ENCODE measurements at regions not wholly inside any gene's neighbourhood (a gene's known extent, or its start where the extent isn't known, plus 50 kb on each side); places are given as distances from the start of the nearest gene placed in this dataset.

GRCh38 chrX:7330971-7331746 lies 183.2 kb upstream of the PUDP start:
- TF ChIP-seq TEAD3 (CRISPR knock-in tag; optimal IDR thresholded peaks at IDR 0.05; ENCODE audit: borderline replicate concordance) (no peak), TEF (CRISPR knock-in tag; IDR thresholded peaks at IDR 0.05) (no peak), ATF7 (IDR thresholded peaks at IDR 0.05) (no peak), ATF7 (CRISPR knock-in tag; IDR thresholded peaks at IDR 0.05) (no peak), GPN1 (CRISPR knock-in tag; IDR thresholded peaks at IDR 0.05; ENCODE audit: borderline replicate concordance) (no peak), TCF12 (IDR thresholded peaks at IDR 0.05) (no peak), TCF12 (CRISPR knock-in tag; IDR thresholded peaks at IDR 0.05) (no peak)
- TF ChIP-seq, protein P1, sequence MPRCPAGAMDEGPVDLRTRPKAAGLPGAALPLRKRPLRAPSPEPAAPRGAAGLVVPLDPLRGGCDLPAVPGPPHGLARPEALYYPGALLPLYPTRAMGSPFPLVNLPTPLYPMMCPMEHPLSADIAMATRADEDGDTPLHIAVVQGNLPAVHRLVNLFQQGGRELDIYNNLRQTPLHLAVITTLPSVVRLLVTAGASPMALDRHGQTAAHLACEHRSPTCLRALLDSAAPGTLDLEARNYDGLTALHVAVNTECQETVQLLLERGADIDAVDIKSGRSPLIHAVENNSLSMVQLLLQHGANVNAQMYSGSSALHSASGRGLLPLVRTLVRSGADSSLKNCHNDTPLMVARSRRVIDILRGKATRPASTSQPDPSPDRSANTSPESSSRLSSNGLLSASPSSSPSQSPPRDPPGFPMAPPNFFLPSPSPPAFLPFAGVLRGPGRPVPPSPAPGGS (CRISPR knock-in tag; IDR thresholded peaks at IDR 0.05): no peak
- TF ChIP-seq, protein P2, sequence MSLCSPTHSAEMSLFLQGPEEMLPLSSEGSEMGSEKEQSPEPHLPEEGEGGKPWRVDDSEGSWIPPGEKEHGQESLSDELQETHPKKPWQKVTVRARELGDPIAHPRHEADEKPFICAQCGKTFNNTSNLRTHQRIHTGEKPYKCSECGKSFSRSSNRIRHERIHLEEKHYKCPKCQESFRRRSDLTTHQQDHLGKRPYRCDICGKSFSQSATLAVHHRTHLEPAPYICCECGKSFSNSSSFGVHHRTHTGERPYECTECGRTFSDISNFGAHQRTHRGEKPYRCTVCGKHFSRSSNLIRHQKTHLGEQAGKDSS (CRISPR knock-in tag; IDR thresholded peaks at IDR 0.05; ENCODE audit: borderline replicate concordance, low read depth): no peak
- DNase-seq (ENCODE audit: low spot score) (no peak), ATAC-seq (no peak), FAIRE-seq (no peak)
- no peaks in the 10 kb centered on the region for H4K20me1 ChIP-seq (ENCODE audit: insufficient read depth, low read length)
- H3K9ac ChIP-seq (ENCODE audit: insufficient read depth, low read depth, low read length): no peak overlapping the region
- H3K79me2 ChIP-seq (ENCODE audit: insufficient read depth, low read length): no peaks in the 10 kb centered on the region
- no peaks in the 10 kb centered on the region for H3K4me1 ChIP-seq (ENCODE audit: insufficient read depth, low read length)
- no peak overlapping the region for H3K4me3 ChIP-seq (replicated peaks in 1 of 3; ENCODE audit: insufficient read depth in 1 of 3, low read depth in 2 of 3, low read length in 3 of 3)
- intact Hi-C loops (cut with micrococcal nuclease; ENCODE audit: unreplicated experiment) (no loop called here), in situ Hi-C loops (cut with HindIII; ENCODE audit: extremely low pct_ligation_motif_present, low pct_unique_long_range_greater_than_20kb) (no loop called here)
- no peak overlapping the region for H2AFZ ChIP-seq (ENCODE audit: low read length)
- POLR2A ChIA-PET: no interaction called here
- H3K4me2 ChIP-seq (ENCODE audit: low read depth, low read length): no peak overlapping the region
- 86% methylated on average over 10 of the region's 11 CpGs for WGBS (ENCODE audit: low lambda C conversion rate)
- H3K27ac ChIP-seq (ENCODE audit: extremely low read length, insufficient read depth, low read length): no peak overlapping the region
- H3K36me3 ChIP-seq (replicated peaks in 1 of 2; ENCODE audit: control insufficient read depth in 1 of 2, insufficient read depth in 2 of 2, low read length in 2 of 2): no peaks in the 10 kb centered on the region
- BruUV-seq (replicated peaks): no TSS peak
- no peaks in the 10 kb centered on the region for H3K9me3 ChIP-seq (ENCODE audit: low read length)
- CTCF ChIA-PET (ENCODE audit: low intra/inter-chr PET ratio, low total read pairs): no interaction called here
- no peaks in the 10 kb centered on the region for H3K27me3 ChIP-seq (ENCODE audit: control insufficient read depth in 1 of 2, insufficient read depth in 2 of 2, low read length in 2 of 2)

Measured in HepG2 (cell line).